ENCODE measurements at regions not wholly inside any gene's neighbourhood (a gene's known extent, or its start where the extent isn't known, plus 50 kb on each side); places are given as distances from the start of the nearest gene placed in this dataset.

DNA sequence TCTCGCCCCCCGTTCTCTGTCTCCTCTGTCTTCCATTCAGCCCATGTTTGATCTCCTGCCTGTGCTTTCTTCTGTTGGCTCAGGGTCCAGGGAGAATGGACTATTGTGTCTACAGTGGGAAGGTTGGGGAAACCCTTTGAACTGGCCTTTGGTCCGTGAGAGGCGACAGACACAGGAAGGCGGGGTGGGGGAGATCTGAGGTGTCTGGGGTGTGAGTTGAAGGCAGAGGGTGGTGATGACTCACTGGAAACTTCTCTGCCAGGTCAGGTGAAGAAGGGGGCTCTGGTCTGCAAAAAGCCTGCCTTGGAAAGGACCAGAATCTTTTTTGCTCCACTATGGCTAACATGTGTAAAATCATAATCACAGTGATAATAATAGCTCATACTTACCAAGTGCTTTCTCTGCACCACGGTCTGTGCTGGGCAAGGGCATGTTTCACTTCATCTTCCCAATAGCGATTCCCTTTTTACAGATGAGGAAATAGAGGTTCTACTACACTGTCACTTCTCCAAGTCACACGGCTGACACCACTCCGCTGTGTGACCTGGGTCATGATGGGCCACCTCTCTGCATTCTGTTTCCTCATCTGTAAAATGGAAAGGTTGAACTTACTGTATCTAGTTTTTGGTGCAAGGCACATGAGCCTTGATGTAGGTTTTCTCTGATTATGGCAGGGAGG, 99.8 kb upstream of the ALX4 start:
- Histone ChIP-seq H3K4me3 (no peak overlapping the region), H3K36me3 (no peaks in the 10 kb centered on the region), H3K27me3 (no peaks in the 10 kb centered on the region), H3K27ac (no peak overlapping the region), H3K9me3 (no peaks in the 10 kb centered on the region), H3K4me1 (no peaks in the 10 kb centered on the region)
- no peak for DNase-seq (ENCODE audit: low spot score)
- TF ChIP-seq, protein P1, sequence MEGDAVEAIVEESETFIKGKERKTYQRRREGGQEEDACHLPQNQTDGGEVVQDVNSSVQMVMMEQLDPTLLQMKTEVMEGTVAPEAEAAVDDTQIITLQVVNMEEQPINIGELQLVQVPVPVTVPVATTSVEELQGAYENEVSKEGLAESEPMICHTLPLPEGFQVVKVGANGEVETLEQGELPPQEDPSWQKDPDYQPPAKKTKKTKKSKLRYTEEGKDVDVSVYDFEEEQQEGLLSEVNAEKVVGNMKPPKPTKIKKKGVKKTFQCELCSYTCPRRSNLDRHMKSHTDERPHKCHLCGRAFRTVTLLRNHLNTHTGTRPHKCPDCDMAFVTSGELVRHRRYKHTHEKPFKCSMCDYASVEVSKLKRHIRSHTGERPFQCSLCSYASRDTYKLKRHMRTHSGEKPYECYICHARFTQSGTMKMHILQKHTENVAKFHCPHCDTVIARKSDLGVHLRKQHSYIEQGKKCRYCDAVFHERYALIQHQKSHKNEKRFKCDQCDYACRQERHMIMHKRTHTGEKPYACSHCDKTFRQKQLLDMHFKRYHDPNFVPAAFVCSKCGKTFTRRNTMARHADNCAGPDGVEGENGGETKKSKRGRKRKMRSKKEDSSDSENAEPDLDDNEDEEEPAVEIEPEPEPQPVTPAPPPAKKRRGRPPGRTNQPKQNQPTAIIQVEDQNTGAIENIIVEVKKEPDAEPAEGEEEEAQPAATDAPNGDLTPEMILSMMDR (IDR thresholded peaks at IDR 0.05): no peak

DNA sequence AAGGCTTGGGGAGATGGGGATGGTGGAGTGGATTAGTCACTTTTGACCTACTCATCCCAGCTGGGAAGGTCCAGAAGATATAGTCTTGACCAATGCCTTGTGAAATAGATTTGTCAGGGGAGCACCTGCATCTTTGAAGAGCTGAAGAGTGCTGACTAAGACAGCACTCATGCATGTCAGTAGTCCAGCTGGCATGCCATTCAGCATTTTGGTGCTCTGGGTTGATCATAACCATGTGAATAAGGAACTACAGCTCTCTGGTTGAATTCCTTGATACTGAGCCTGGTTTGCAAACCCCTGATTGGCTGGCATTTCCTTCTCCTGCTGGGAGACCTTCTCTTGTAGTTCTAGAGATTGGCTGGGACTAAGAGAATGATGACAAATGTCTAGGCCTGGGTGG, 106.8 kb upstream of the ALX4 start:
- no peaks in the 10 kb centered on the region for H3K36me3 ChIP-seq
- DNase-seq (ENCODE audit: low spot score): no peak
- no peaks in the 10 kb centered on the region for H3K9me3 ChIP-seq
- no peak overlapping the region for H3K27ac ChIP-seq
- H3K4me3 ChIP-seq: no peak overlapping the region
- TF ChIP-seq, protein P1 (IDR thresholded peaks at IDR 0.05): no peak
- H3K4me1 ChIP-seq: no peaks in the 10 kb centered on the region
- H3K27me3 ChIP-seq: no peaks in the 10 kb centered on the region

DNA sequence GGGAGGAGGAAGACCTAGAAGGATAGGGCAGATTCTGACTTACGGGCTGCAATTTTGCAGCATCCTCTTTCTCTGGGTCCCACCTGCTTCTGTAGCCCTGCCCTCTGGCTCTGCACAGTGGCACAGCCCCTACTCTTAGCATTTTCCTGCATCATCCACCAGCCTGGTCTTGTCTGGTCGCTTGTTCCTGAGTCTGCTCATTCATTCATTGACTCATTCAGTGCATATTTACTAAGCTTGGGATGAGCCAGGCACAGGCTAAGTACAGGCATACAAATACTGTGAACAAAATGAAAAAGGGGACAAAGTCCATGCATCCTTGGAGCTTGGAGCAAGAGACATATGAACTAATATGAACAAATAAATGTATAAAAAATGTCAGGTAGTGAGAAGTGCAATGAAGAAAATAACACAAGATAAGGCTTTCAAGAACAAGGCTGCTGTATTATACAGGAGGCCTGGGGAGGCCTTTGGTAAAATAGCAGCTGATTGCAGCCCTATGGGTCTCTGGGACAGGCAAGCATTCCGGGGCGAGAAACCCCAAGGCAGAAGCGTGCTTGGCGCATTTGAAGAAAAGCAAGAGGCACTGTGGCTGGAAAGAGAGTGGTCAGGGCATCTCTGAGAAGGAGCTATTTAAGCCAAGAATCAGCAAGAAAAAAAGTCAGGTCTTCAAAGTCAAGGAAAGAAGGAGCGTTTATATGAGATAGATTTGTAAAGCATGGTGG, 108.0 kb upstream of the ALX4 start:
- Histone ChIP-seq H3K9me3 (no peaks in the 10 kb centered on the region), H3K27ac (no peak overlapping the region), H3K27me3 (no peaks in the 10 kb centered on the region), H3K36me3 (no peaks in the 10 kb centered on the region), H3K4me3 (no peak overlapping the region), H3K4me1 (no peaks in the 10 kb centered on the region)
- TF ChIP-seq, protein P1 (IDR thresholded peaks at IDR 0.05): no peak
- DNase-seq (ENCODE audit: low spot score): no peak

DNA sequence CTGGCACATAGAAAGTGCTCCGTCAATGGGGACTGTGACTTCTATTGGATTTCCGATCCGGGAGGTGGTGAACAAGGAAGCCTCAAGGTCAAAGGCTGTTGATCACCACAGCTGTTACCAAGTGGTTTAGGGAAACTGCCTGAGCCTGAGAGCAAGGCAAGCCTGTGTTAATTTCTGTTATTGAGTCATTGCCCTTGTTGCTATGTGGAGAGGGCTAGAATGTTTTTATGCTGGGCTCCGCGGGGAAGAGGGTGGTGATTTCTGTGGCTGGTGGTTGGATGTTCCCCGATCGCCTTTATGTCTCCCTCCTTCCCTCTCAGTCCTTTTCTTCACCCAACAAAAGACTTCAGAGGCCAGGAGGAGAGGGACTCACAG, 108.5 kb upstream of the ALX4 start:
- TF ChIP-seq, protein P1 (IDR thresholded peaks at IDR 0.05): no peak
- Histone ChIP-seq H3K27me3 (no peaks in the 10 kb centered on the region), H3K4me3 (no peak overlapping the region), H3K9me3 (no peaks in the 10 kb centered on the region), H3K4me1 (no peaks in the 10 kb centered on the region), H3K36me3 (no peaks in the 10 kb centered on the region), H3K27ac (no peak overlapping the region)
- no peak for DNase-seq (ENCODE audit: low spot score)

DNA sequence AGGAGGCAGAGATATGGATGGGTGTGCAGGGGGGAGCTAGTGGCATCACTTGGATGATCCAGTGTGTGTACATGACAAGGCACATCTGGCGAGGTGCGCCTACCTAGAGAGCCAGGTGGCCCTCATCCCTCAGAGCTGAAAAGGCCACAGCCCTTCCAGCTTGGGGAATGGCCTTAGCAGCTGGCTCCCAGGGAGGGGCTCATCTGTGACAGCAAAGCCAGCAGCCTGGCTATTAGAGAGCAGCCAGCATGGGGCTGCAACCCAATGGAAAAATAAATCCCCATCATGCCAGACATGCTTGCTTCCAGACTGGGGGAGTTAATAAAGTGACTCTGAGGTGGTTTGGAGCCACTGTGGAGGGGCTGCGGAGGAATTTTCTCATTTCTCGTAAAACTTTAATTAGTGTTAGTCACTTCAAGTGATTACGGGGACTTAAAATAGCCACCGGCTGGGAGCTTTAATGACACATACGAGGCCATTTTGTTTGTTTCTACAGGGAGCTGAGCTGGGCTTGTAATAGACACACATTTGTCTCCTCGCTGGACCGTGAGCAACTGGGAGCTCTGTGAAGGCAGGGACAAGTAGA, 111.2 kb upstream of the ALX4 start:
- H3K27me3 ChIP-seq: no peaks in the 10 kb centered on the region
- no peaks in the 10 kb centered on the region for H3K4me1 ChIP-seq
- H3K9me3 ChIP-seq: no peaks in the 10 kb centered on the region
- no peaks in the 10 kb centered on the region for H3K36me3 ChIP-seq
- no peak overlapping the region for H3K27ac ChIP-seq
- no peak for DNase-seq (ENCODE audit: low spot score)
- H3K4me3 ChIP-seq: no peak overlapping the region
- TF ChIP-seq, protein P1 (IDR thresholded peaks at IDR 0.05): no peak
